Stimulated activated CD4-positive, alpha-beta T cell treated with anti-CD3 and anti-CD28 coated beads, Interleukin-1b, Interleukin-23, amount 100 ng/mL, for 1 hour (primary cell): ENCODE measurements at regions not wholly inside any gene's neighbourhood (a gene's known extent, or its start where the extent isn't known, plus 50 kb on each side); places are given as distances from the start of the nearest gene placed in this dataset.

Experiments used
- DNase-seq, 2 donors: peaks; one replicate each; pipeline ENCODE4 v3.0.0-alpha.2; 2020; ENCODE audit warnings: low read depth in 2 of 2

- no peak for DNase-seq
These were observed 161.5 kb downstream of the DLEU7 start for GRCh38 chr13:50682002-50682401.

DNA sequence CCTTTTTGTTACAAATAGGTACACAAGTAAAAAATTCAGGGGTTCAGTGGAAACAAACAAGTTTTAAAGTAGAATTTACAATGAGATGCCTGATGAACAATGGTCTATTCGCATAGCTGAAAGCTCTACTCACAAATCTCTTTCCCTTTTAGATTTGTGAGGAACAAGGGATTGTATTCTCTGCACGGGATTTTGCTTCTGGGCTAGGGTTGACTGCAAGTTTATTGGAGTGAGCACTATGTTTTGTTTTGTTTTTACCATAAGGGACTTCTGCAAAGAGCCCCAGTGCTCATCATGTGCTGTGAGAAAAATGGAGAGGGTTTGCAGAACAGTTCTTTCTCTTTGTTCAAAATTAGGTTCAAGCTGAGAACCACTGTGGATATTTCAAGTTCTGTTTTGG is 160.5 kb downstream of the DLEU7 start:
- DNase-seq = no peak

- DNase-seq = no peak
These were observed 159.1 kb downstream of the DLEU7 start for GRCh38 chr13:50684366-50684765.

DNA sequence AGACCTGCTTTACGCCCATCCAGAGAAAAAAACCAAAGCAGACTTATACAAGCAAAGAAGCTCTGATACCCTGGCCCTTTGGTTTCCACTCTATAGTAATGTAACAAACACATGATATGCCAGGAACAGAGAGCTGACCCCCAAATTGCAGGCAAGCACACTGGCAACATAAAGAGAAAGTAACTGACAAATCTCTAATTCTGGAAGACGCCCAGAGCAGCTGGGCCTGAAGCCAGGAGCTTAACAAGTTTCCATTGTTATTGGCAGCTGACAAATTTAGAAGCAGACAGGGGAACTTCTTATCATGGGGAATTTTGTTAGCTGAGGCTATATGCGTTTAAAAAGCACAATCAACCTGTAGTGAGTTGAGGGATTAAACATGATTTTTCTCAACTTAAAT is 158.0 kb downstream of the DLEU7 start:
- DNase-seq = no peak

- no peak for DNase-seq
These were observed 157.5 kb downstream of the DLEU7 start for GRCh38 chr13:50685956-50686355.

GRCh38 chr13:50686551-50686950 is 156.9 kb downstream of the DLEU7 start:
- DNase-seq = no peak

GRCh38 chr13:50687545-50687944 is 155.9 kb downstream of the DLEU7 start:
- no peak for DNase-seq

DNA sequence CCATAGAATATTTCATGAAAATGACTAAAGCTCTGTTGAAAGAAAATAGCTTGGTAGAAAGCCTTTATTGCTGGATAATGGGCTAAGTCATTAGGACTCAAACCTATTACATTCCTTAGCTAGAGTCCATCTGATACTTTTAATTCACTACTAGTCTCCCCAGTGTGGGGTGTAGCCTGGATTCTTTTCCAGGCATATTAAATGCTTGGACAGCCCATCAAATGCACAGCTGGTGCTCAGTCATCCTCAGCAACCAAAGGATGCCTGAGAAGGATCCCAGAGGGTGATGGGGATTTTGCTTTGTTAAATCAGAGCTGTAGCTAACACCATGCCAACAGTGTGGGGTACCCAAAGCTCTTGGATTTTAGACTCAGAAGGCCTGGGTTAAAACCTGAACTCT is 153.5 kb downstream of the DLEU7 start:
- DNase-seq = no peak

DNA sequence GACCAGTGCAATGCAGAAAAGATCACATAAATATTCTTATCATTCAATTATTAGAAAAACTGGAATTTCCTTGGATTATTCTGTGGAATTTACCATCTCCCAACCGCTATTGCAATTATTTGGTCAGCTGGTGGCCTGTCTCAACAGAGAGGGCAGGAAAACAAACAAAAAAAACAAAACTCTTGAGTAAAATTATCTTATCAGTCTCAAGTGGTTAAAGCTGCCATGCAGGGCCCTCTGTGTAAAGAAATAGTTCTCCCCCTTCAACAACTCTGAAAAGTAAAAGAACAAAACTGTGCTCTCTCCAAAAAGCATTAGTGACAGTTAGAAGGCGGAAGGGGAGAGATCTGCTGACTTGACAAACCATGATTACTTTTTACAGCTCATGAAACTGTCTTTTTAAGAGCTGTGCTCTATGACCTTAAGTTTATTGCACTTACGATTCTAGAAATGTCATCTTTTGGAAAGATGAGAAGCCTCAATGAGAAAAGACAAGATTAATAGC is 152.3 kb downstream of the DLEU7 start:
- no peak for DNase-seq

DNA sequence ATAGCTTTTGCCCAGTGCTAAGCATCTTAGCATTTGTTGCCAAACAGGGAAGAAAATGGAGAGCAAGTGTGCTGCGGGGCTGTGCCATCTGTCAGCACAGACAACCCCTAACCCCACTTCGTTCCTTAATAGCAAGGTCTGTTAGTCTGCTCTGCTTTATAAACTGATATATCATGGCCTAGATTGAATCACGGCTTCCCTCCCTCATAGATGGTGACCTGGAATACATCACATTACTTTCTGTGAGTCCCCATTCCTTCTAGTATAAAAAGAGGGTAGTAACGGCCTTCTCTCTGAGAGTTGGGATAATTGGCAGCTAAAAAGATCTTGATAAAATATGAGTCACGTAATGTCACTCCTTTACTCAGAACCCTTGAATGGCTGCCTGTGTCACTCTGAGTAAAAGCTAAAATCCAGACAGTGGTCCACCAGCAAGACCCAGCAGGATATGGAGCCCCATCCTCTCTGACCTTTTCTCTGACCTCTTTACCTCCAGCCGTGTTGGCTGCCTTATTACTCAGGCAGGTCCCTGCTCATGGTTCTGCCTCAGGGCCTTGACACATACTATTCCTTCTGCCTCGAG is 151.7 kb downstream of the DLEU7 start:
- no peak for DNase-seq

- no peak for DNase-seq
These were observed 151.0 kb downstream of the DLEU7 start for GRCh38 chr13:50692396-50692915.

GRCh38 chr13:50693727-50694126 is 149.8 kb downstream of the DLEU7 start:
- DNase-seq = no peak

DNA sequence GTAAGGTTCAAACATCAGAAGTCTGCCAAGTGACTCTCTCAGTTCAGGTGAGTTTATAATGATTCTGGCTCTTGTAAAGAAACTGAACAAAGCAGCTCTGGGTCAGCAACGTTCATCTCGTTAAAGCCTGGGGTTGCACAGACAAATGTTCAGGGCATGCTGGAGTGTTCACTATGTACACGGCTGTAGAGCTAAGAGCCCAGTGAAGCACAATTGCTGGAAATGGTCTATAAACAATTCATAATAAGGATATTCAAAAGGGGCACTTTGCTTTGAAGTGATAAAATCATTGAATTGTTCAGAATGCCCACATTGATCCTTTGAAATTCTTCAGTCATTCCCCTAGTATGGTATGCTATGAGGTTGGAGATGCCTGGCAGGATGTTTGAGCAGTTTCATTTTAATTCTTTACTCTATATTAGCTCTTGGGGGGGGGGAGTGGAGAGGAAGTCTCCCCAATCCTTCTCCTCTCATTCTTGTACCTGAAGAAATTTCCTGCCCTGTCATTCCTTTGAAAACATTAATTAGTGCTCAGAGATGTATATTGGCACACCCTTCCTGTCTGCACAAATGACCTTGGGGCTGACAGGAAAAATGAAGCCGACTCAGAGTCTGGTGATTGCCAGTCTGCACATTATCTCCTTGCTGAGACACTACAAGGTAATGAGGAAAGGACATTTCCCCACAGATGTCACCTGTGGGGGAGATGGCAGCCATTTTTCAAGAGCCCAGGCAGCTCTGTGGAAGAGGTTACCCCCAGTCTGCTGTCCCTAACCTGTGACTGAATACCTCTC is 145.5 kb downstream of the DLEU7 start:
- no peak for DNase-seq

DNA sequence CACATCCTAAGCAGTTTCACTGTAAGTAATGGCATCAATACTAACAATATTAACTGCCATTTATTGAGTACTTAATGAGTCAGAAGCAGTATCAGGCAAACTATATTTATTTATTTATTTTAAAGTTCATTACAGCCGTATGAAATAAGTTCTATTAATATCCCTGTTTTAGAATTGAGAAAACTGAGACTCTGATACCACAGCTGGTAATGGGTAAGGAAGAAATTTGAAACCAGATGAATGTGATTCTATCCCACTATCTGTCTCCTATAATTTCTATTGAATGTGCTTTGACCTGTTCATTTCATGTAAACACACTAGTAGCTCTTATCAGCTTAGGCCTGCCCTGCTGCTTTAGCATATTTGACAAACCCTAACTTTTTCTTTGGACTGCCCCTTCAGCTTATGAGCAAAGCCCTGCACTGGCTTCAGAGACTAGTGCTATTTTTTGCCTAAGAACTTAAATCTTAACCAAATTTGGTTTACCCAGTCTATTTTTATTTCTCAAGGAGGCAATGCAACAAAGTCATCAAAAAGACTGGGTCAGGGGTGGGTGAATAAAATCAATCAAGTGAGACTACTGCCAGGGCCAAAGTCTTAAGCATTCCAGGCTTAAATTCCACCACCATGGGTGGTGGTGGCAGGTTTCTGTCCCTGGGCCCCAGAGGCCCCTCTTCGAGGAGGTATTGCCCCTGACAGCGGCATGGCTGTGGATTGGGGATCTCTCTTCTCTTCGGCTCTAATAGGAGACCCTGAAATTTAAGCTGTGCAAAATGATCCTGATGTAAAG is 143.4 kb downstream of the DLEU7 start:
- DNase-seq = no peak

DNA sequence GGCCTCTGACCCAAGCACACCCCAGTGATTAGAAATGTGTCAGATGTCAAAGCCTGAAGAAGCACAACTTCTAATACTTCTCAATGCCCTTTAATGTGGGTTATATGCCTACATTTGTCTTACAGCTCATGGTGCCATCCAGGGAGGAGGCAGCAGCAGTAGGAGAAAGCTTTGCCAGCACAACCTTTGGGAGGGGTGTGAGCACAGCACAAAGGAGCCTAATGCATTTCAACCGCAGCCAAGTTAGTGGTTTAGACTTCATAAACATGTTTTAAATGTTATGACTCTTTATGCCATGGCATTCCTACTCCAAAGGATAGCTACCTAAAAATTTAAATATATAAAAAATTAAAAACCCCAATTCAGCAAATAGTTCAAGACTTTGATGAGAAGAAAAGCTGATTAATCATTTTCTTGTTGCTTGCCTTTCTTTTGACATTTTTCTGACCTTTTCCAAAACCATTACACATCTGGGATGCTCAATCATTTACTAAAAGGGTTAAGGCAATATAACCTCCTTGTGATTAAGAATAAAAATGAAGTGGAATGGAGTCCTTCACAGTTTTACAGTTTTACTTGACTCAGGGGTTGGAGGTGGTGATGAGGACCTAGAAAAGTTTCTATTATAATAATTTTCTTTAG is 142.7 kb downstream of the DLEU7 start:
- no peak for DNase-seq

GRCh38 chr13:50701469-50701868 is 142.0 kb downstream of the DLEU7 start:
- no peak for DNase-seq

GRCh38 chr13:50706505-50706904 is 137.0 kb downstream of the DLEU7 start:
- no peak for DNase-seq

- DNase-seq = no peak
These were observed 135.9 kb downstream of the DLEU7 start for GRCh38 chr13:50707628-50708027.

DNA sequence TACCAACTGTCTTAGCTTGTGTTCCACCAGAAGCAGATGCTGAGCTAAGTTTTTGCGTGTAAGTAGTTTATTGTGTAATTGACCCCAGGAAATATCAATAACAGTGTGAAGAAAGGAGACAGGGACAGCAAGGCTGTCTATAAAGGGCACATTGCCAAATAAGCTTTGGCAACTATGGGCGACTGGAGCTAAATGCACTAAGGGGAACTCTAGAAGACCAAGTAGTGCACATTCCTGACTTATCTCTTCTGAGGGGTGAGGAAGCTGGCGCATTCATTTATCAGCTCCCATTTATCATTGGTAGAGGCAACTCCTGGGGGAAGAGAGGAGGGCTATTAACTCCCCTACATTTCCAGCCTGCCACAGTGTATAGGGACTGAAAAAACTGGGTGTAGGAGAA is 135.0 kb downstream of the DLEU7 start:
- DNase-seq = no peak

GRCh38 chr13:50709058-50709457 is 134.4 kb downstream of the DLEU7 start:
- DNase-seq = no peak

GRCh38 chr13:50711131-50711815 is 132.2 kb downstream of the DLEU7 start:
- no peak for DNase-seq
